Psoas muscle (tissue), 7 donors: ENCODE measurements at regions not wholly inside any gene's neighbourhood (a gene's known extent, or its start where the extent isn't known, plus 50 kb on each side); places are given as distances from the start of the nearest gene placed in this dataset.

Experiments used
- ATAC-seq, 4 donors: fragments of 200-7000 bp; cut with Tn5 transposase; one replicate each; pipeline ENCODE4 v1.9.1; 2020; ENCODE audit warnings: moderate library complexity in 3 of 4, mild to moderate bottlenecking in 2 of 4
- DNase-seq, 2 donors: peaks; one replicate each; pipeline ENCODE4 v3.0.0-alpha.2; 2020
- H3K27ac ChIP-seq: fragments of 200-600 bp; one replicate; pipeline ENCODE4 v1.8.0; 2022
- H3K27me3 ChIP-seq, 3 donors: fragments of 200-600 bp in 1 of 3; one replicate each; pipeline versions ENCODE4 v1.6.1 to v1.8.0; 2013 to 2022; ENCODE audit warnings: low read length in 2 of 3, mild to moderate bottlenecking in 2 of 3, moderate library complexity in 1 of 3; ENCODE audit not compliant: insufficient read depth in 3 of 3
- H3K36me3 ChIP-seq, 2 donors: fragments of 200-600 bp in 1 of 2; one replicate each; pipeline versions ENCODE4 v1.6.1 to v1.8.0; 2013 to 2022; ENCODE audit warnings: low read depth in 1 of 2, mild to moderate bottlenecking in 1 of 2, moderate library complexity in 1 of 2; ENCODE audit not compliant: insufficient read depth in 1 of 2
- H3K4me1 ChIP-seq: fragments of 200-600 bp; one replicate; pipeline ENCODE4 v1.8.0; 2022
- H3K4me3 ChIP-seq: fragments of 200-600 bp; one replicate; pipeline ENCODE4 v1.8.0; 2022; ENCODE audit warnings: mild to moderate bottlenecking
- H3K9me3 ChIP-seq: fragments of 200-600 bp; one replicate; pipeline ENCODE4 v1.8.0; 2022
- WGBS, 3 donors: extraction: QIAGEN DNeasy Blood & Tissue Kit; methylation state at CpG; one replicate each; pipeline versions ENCODE4 v1.1.6 to v1.1.7; 2013; 5-methylcytosine and 5-hydroxymethylcytosine counted together
- intact Hi-C, 2 donors: fragments of 100-400 bp; cut with DNase I; formaldehyde crosslinking; loops; one replicate each; pipeline versions ENCODE4 v1.11.0 to v1.14.2; 2022
- TF ChIP-seq, protein P1 (sequence below): fragments of 200-600 bp; IDR thresholded peaks from one replicate; pipeline ENCODE4 v1.8.0; 2022; ENCODE audit warnings: antibody characterized with exemption
- donor health status: healthy with polysubstance abuse.
- donor health status: DM: no; HTN: no; CAD: no; lungs with moderate emphysema.
- donor health status: Bipolar disorder and iron deficiency.
- donor health status: healthy.
- donor health status: DM: yes; HTN: yes; CAD: no.
- donor health status: DM: no; HTN: no; CAD: no.
- donor health status: DM: yes; HTN: yes; CAD: no.

DNA sequence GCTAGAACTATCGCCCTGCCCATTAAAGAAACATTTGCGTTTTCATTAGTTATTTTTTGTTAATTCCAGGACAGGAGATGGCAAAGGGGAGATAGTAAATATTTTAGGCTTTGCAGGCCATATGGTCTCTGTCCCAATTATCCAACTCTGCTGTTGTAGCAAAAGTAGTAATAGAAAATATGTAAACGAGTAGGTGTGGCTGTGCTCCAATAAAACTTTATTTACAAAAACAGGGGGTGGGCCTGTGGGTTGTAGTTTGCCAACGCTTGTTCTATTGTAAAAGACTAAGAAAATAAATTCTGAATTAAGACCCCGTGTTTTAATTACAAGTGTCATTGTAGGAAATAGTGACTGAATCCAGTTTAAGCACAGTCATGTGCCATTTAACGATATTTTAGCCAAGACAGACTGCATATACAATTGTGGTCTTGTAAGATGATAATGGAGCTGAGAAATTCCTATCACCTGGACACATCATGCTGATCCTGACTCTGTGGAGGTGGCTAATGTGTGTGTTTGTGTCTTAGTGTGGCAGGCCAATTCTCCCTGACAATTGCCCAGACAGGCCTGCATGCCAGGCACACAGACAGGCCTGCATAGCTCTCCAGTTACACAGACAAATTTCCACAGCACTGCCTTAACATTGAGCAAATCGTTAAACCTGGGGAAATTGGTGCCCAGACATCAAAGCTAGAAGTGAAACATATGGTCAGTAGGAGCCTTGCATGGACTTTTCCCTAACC is 76.4 kb downstream of the SKA1 start:
- H3K36me3 ChIP-seq = no peaks in the 10 kb centered on the region
- H3K4me3 ChIP-seq = no peak overlapping the region
- no peak for ATAC-seq
- H3K4me1 ChIP-seq = no peaks in the 10 kb centered on the region
- intact Hi-C loops = no loop called here
- H3K9me3 ChIP-seq = no peaks in the 10 kb centered on the region
- TF ChIP-seq, protein P1, sequence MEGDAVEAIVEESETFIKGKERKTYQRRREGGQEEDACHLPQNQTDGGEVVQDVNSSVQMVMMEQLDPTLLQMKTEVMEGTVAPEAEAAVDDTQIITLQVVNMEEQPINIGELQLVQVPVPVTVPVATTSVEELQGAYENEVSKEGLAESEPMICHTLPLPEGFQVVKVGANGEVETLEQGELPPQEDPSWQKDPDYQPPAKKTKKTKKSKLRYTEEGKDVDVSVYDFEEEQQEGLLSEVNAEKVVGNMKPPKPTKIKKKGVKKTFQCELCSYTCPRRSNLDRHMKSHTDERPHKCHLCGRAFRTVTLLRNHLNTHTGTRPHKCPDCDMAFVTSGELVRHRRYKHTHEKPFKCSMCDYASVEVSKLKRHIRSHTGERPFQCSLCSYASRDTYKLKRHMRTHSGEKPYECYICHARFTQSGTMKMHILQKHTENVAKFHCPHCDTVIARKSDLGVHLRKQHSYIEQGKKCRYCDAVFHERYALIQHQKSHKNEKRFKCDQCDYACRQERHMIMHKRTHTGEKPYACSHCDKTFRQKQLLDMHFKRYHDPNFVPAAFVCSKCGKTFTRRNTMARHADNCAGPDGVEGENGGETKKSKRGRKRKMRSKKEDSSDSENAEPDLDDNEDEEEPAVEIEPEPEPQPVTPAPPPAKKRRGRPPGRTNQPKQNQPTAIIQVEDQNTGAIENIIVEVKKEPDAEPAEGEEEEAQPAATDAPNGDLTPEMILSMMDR = no peak
- 68 to 73% (median 69%) methylated on average over 7 of the region's 7 CpGs for WGBS, 3 donors
- DNase-seq = no peak
- no peak overlapping the region for H3K27ac ChIP-seq
- H3K27me3 ChIP-seq = no peaks in the 10 kb centered on the region

DNA sequence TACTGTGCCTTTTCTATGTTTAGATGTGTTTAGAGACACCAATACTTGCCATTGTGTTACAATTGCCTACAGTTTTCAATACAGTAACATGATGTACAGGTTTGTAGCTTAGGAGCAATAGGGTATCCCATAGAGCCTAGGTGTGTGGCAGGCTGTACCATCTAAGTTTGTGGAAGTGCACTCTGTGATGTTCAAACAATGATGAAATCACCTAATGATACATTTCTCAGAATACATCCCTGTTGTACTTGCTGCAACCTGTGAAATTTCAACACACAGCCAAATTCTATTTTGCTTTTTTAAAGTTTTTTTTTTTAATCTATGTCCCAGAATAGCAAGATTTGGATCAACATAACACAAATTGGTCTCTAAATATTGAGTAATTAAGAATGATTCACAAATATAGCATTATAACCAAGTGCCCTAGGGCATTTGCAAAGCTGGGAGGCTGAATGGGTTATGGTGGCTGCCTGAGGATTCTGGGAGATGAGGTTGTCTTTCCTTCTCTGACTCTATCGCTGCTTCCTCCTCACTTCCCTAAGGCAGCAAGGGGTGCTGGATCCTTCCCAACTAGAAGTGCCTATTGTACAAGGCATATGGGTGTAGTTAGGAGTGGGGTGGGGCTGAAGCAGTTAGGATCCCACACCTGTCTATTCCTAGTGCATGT is 78.3 kb downstream of the SKA1 start:
- 73 to 85% (median 79%) methylated on average over 1 of the region's 1 CpG for WGBS, 3 donors
- Histone ChIP-seq H3K4me3 (no peak overlapping the region), H3K9me3 (no peaks in the 10 kb centered on the region), H3K4me1 (no peaks in the 10 kb centered on the region), H3K27ac (no peak overlapping the region), H3K27me3 (no peaks in the 10 kb centered on the region), H3K36me3 (no peaks in the 10 kb centered on the region)
- intact Hi-C loops = no loop called here
- DNase-seq = no peak
- TF ChIP-seq, protein P1 = no peak
- ATAC-seq = no peak

DNA sequence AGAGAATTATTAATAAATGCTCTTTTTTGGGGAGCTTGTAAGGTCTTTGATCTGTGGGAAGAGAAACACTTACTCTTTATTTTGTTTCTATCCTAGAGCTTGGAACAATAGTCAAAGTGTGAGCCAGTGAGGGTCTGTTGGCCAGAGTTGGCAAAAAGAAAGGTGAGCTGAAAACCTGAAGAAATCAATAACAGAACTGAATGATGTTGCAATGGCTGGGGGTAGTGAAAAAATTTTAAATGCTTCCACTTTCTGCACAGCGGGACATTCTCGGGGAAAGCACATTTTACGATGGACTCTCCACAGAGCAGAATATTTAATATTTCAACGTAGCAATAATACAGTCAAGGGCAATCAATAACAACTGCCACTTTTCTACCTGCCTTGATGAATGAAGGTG is 78.9 kb downstream of the SKA1 start:
- no peaks in the 10 kb centered on the region for H3K4me1 ChIP-seq
- TF ChIP-seq, protein P1 = no peak
- no peaks in the 10 kb centered on the region for H3K27me3 ChIP-seq
- WGBS, 3 donors = 89 to 95% (median 92%) methylated on average over 4 of the region's 4 CpGs
- no peak for DNase-seq
- H3K27ac ChIP-seq = no peak overlapping the region
- H3K36me3 ChIP-seq = no peaks in the 10 kb centered on the region
- no peak for ATAC-seq
- no peaks in the 10 kb centered on the region for H3K9me3 ChIP-seq
- intact Hi-C loops = no loop called here
- no peak overlapping the region for H3K4me3 ChIP-seq

DNA sequence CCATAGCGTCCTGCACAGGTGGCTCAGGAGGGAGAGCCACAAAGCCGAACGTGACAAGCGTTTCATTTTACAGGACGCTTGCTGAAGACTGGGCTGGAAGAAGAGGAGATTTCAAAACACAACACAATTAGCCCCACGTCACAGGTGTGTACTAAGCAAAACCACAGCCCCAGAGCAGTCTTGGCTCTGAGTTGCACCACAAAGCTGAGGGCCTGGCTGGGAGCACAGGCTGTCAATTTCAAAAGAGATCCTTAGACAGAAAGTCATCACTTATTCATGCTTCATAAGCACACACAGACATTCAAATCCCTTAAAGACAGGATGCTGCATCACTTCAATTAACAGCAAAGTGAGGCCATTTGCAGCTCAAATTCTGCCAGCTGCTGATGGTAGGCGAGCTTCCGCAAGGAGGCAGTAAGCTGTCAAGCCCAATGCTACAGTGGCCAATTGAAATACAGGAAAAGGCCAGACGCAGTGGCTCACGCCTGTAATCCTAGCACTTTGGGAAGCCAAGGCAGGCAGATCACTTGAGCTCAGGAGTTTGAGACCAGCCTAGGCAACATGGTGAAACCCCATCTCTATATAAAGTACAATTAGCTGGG is 79.6 kb downstream of the SKA1 start:
- H3K27me3 ChIP-seq = no peaks in the 10 kb centered on the region
- ATAC-seq = peak in 2 of 4 donors; percentile 45 to 81
- intact Hi-C loops = no loop called here

More for the DNA sequence above, 79.6 kb downstream of the SKA1 start:
- H3K9me3 ChIP-seq = no peaks in the 10 kb centered on the region
- no peak overlapping the region for H3K4me3 ChIP-seq
- TF ChIP-seq, protein P1 = no peak
- DNase-seq = no peak
- H3K4me1 ChIP-seq = no peaks in the 10 kb centered on the region
- 76 to 80% (median 77%) methylated on average over 10 of the region's 10 CpGs for WGBS, 3 donors
- H3K36me3 ChIP-seq = no peaks in the 10 kb centered on the region
- H3K27ac ChIP-seq = no peak overlapping the region
